Stimulated activated CD8-positive, alpha-beta memory T cell treated with anti-CD3 and anti-CD28 coated beads, Interleukin-2, amount 100 ng/mL, for 1 hour (primary cell): ENCODE measurements at regions not wholly inside any gene's neighbourhood (a gene's known extent, or its start where the extent isn't known, plus 50 kb on each side); places are given as distances from the start of the nearest gene placed in this dataset.

Experiments
- DNase-seq, 2 donors: peaks; one replicate each; pipeline ENCODE4 v3.0.0-alpha.2; 2020; ENCODE audit warnings: low read depth in 2 of 2

GRCh38 chr18:41353777-41354528 is 601.1 kb upstream of the PIK3C3 start:
- DNase-seq, result no peak

- DNase-seq, result no peak
Measured at GRCh38 chr18:41351430-41351829, 603.6 kb upstream of the PIK3C3 start.

- DNase-seq, result no peak
Measured at GRCh38 chr18:41347057-41347456, 608.0 kb upstream of the PIK3C3 start.

GRCh38 chr18:41343808-41344207 is 611.2 kb upstream of the PIK3C3 start:
- no peak for DNase-seq

- no peak for DNase-seq
Measured at GRCh38 chr18:41338341-41338740, 616.7 kb upstream of the PIK3C3 start.

GRCh38 chr18:41331661-41332060 is 623.4 kb upstream of the PIK3C3 start:
- DNase-seq, result no peak

GRCh38 chr18:41326311-41326710 is 628.7 kb upstream of the PIK3C3 start:
- DNase-seq, result no peak

- no peak for DNase-seq
Measured at GRCh38 chr18:41324934-41325333, 630.1 kb upstream of the PIK3C3 start.

- DNase-seq, result no peak
Measured at GRCh38 chr18:41324020-41324791, 630.8 kb upstream of the PIK3C3 start.

GRCh38 chr18:41323044-41323443 is 632.0 kb upstream of the PIK3C3 start:
- DNase-seq, result no peak

GRCh38 chr18:41320100-41320499 is 634.9 kb upstream of the PIK3C3 start:
- no peak for DNase-seq

GRCh38 chr18:41315134-41315533 is 639.9 kb upstream of the PIK3C3 start:
- no peak for DNase-seq

GRCh38 chr18:41311571-41312547 is 643.2 kb upstream of the PIK3C3 start:
- DNase-seq, result no peak

- DNase-seq, result no peak
Measured at GRCh38 chr18:41297740-41298139, 657.3 kb upstream of the PIK3C3 start.

GRCh38 chr18:41269294-41269693 is 685.7 kb upstream of the PIK3C3 start:
- no peak for DNase-seq

- DNase-seq, result no peak
Measured at GRCh38 chr18:41268271-41268670, 686.8 kb upstream of the PIK3C3 start.

- no peak for DNase-seq
Measured at GRCh38 chr18:41266616-41267015, 688.4 kb upstream of the PIK3C3 start.

- DNase-seq, result no peak
Measured at GRCh38 chr18:41266204-41266603, 688.8 kb upstream of the PIK3C3 start.

- no peak for DNase-seq
Measured at GRCh38 chr18:41265047-41265446, 690.0 kb upstream of the PIK3C3 start.

GRCh38 chr18:41263956-41264355 is 691.1 kb upstream of the PIK3C3 start:
- no peak for DNase-seq

GRCh38 chr18:41262688-41263087 is 692.3 kb upstream of the PIK3C3 start:
- no peak for DNase-seq

- no peak for DNase-seq
Measured at GRCh38 chr18:41244591-41245037, 710.4 kb upstream of the PIK3C3 start.
